CD8-positive, alpha-beta memory T cell (primary cell): ENCODE measurements at regions not wholly inside any gene's neighbourhood (a gene's known extent, or its start where the extent isn't known, plus 50 kb on each side); places are given as distances from the start of the nearest gene placed in this dataset.

Experiments used
- CTCF ChIA-PET: fragments of 350-600 bp; sonication (Branson Sonifier 250); formaldehyde crosslinking; loops from one replicate; lab custom pipeline; 2021; ENCODE audit warnings: antibody characterized with exemption; lab: Charles Lee
- POLR2A ChIA-PET: fragments of 350-600 bp; sonication (Branson Sonifier 250); formaldehyde crosslinking; loops from one replicate; lab custom pipeline; 2021; ENCODE audit warnings: antibody characterized with exemption; lab: Charles Lee
- DNase-seq, 5 donors: peaks; one replicate each; pipeline versions ENCODE4 v3.0.0 to v3.0.0-alpha.2; 2020 to 2022; ENCODE audit warnings: mixed read lengths in 1 of 5
- H3K27ac ChIP-seq: one replicate; pipeline ENCODE4 v1.7.0; 2013; ENCODE audit warnings: low read depth, mild to moderate bottlenecking, low read length, moderate library complexity
- H3K27me3 ChIP-seq: 2 replicates; pipeline ENCODE4 v1.7.0; 2013; ENCODE audit warnings: low read length, mild to moderate bottlenecking; ENCODE audit not compliant: insufficient read depth, poor library complexity, severe bottlenecking
- H3K36me3 ChIP-seq: 2 replicates; pipeline ENCODE4 v1.7.0; 2013; ENCODE audit warnings: mild to moderate bottlenecking, low read length, moderate library complexity; ENCODE audit not compliant: insufficient read depth
- H3K4me1 ChIP-seq: 2 replicates; pipeline ENCODE4 v1.7.0; 2013; ENCODE audit warnings: mild to moderate bottlenecking, low read length, moderate library complexity; ENCODE audit not compliant: insufficient read depth
- H3K4me3 ChIP-seq: 2 replicates; pipeline ENCODE4 v1.7.0; 2013; ENCODE audit warnings: mild to moderate bottlenecking, low read length
- H3K9me3 ChIP-seq: 2 replicates; pipeline ENCODE4 v1.7.0; 2013; ENCODE audit warnings: mild to moderate bottlenecking, low read length
- H3K27ac Mint-ChIP-seq, 8 donors: one replicate each; pipeline ENCODE4 v1.8.0; 2020 to 2021; ENCODE audit warnings: mixed read lengths in 8 of 8, mild to moderate bottlenecking in 6 of 8, inconsistent platforms in 3 of 8, moderate library complexity in 3 of 8
- H3K27me3 Mint-ChIP-seq, 2 donors: one replicate each; pipeline ENCODE4 v1.8.0; 2020 to 2021; ENCODE audit warnings: mixed read lengths in 2 of 2, mild to moderate bottlenecking in 1 of 2, moderate library complexity in 1 of 2
- H3K36me3 Mint-ChIP-seq, 3 donors: one replicate each; pipeline ENCODE4 v1.8.0; 2020 to 2021; ENCODE audit warnings: mixed read lengths in 3 of 3, inconsistent platforms in 1 of 3, mild to moderate bottlenecking in 1 of 3
- H3K4me1 Mint-ChIP-seq, 3 donors: one replicate each; pipeline ENCODE4 v1.8.0; 2020 to 2021; ENCODE audit warnings: mixed read lengths in 3 of 3, inconsistent platforms in 1 of 3, mild to moderate bottlenecking in 1 of 3
- H3K4me3 Mint-ChIP-seq, 7 donors: one replicate each; pipeline ENCODE4 v1.8.0; 2020 to 2021; ENCODE audit warnings: mixed read lengths in 7 of 7, mild to moderate bottlenecking in 6 of 7, moderate library complexity in 4 of 7, inconsistent platforms in 2 of 7
- H3K9me3 Mint-ChIP-seq, 5 donors: one replicate each; pipeline ENCODE4 v1.8.0; 2020 to 2022; ENCODE audit warnings: mixed read lengths in 5 of 5, mild to moderate bottlenecking in 3 of 5, moderate library complexity in 2 of 5, inconsistent platforms in 1 of 5

DNA sequence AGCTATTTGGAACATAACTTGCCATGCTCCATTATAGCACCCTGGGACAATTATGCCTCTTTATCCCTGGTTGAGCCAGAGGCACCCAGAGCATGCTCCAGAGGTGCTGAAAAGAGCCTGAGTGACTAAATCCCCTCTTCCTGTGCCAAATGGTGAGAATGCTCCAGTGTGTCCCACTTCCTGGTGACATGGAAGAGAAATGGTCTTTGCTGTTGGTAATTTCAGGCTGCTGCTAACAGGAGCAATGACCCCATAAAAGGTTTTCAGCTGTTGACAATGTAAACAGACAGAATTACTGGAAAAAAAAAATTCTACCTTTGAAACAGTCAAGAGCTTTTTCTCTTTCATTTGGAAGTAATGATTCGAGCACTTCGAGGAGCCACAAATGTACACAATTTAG is 341.8 kb downstream of the FGF9 start:
- no peaks in the 10 kb centered on the region for H3K27me3 ChIP-seq
- H3K9me3 Mint-ChIP-seq: peaks cover 0 to 4% (median 0%) of the 10 kb centered on the region in 5 donors
- H3K4me1 ChIP-seq: no peaks in the 10 kb centered on the region
- peaks cover 7 to 8% (median 7%) of the 10 kb centered on the region in 3 donors for H3K4me1 Mint-ChIP-seq
- H3K27ac ChIP-seq: no peak overlapping the region
- no peak overlapping the region for H3K4me3 Mint-ChIP-seq
- no peaks in the 10 kb centered on the region for H3K9me3 ChIP-seq
- CTCF ChIA-PET: no interaction called here
- no peaks in the 10 kb centered on the region for H3K36me3 ChIP-seq
- no peak for DNase-seq
- no peak overlapping the region for H3K27ac Mint-ChIP-seq
- peaks cover 0 to 3% (median 0%) of the 10 kb centered on the region in 3 donors for H3K36me3 Mint-ChIP-seq
- peaks cover 0 to 2% of the 10 kb centered on the region in 2 donors for H3K27me3 Mint-ChIP-seq
- H3K4me3 ChIP-seq: no peak overlapping the region
- POLR2A ChIA-PET: no interaction called here

DNA sequence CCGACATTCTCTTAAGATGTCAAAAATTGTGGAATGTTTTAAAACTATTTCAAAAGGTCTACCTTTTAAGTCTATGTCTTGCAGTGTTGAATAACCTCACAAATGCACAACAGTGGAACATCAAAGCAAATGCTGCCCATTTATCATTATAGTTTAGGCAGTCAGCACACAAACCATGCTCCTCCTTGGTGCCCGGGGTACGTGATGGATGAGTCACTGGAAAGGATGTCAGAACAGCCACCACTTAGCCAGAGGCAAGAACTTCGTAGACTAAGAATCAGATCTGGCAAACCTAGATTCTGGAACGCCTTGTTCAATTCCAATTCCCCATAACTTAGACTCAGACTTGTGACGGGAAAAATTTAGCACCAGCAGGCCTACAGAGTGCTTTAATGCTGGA is 343.6 kb downstream of the FGF9 start:
- POLR2A ChIA-PET: no interaction called here
- H3K9me3 ChIP-seq: no peaks in the 10 kb centered on the region

DNA sequence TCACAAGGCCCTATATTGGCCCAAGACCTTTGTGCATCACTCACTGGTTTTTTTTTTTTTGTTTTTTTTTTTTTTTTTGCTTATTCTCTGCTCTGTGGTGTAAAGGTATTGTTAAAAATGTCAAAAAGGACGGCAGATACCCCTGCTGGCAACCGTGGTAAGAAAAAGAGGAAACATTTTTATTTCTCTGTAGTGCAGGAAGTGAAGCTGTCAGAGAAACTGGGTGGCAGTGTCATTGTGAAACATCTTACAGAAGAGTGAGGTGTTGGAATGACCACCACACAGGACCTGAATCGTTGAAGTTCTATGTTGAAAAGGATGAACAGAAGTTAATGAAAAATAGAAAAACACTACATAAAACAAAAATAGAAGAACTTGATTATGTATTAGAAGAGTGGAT is 346.4 kb downstream of the FGF9 start:
- Mint-ChIP-seq H3K4me1 (peaks cover 9 to 12% (median 10%) of the 10 kb centered on the region in 3 donors), H3K4me3 (no peak overlapping the region), H3K36me3 (peaks cover 0 to 3% (median 0%) of the 10 kb centered on the region in 3 donors), H3K27ac (peak overlapping the region in 4 of 8 donors; percentile 9 to 47 (median 26)), H3K27me3 (peaks cover 0 to 2% of the 10 kb centered on the region in 2 donors), H3K9me3 (no peaks in the 10 kb centered on the region)
- H3K9me3 ChIP-seq: no peaks in the 10 kb centered on the region
- POLR2A ChIA-PET: no interaction called here
- no peak overlapping the region for H3K4me3 ChIP-seq
- no peak overlapping the region for H3K27ac ChIP-seq
- no peaks in the 10 kb centered on the region for H3K27me3 ChIP-seq
- CTCF ChIA-PET: no interaction called here
- H3K36me3 ChIP-seq: no peaks in the 10 kb centered on the region
- DNase-seq: no peak
- H3K4me1 ChIP-seq: no peaks in the 10 kb centered on the region

More for the DNA sequence above, 343.6 kb downstream of the FGF9 start:
- DNase-seq: no peak
- no peak overlapping the region for H3K4me3 ChIP-seq
- H3K4me1 ChIP-seq: no peaks in the 10 kb centered on the region
- peaks cover 0 to 2% of the 10 kb centered on the region in 2 donors for H3K27me3 Mint-ChIP-seq
- no peaks in the 10 kb centered on the region for H3K9me3 Mint-ChIP-seq
- no peak overlapping the region for H3K27ac ChIP-seq
- H3K36me3 ChIP-seq: no peaks in the 10 kb centered on the region
- no peaks in the 10 kb centered on the region for H3K27me3 ChIP-seq
- no peak overlapping the region for H3K27ac Mint-ChIP-seq
- peaks cover 0 to 3% (median 0%) of the 10 kb centered on the region in 3 donors for H3K36me3 Mint-ChIP-seq
- H3K4me1 Mint-ChIP-seq: peaks cover 9 to 12% (median 10%) of the 10 kb centered on the region in 3 donors
- no peak overlapping the region for H3K4me3 Mint-ChIP-seq
- CTCF ChIA-PET: no interaction called here

DNA sequence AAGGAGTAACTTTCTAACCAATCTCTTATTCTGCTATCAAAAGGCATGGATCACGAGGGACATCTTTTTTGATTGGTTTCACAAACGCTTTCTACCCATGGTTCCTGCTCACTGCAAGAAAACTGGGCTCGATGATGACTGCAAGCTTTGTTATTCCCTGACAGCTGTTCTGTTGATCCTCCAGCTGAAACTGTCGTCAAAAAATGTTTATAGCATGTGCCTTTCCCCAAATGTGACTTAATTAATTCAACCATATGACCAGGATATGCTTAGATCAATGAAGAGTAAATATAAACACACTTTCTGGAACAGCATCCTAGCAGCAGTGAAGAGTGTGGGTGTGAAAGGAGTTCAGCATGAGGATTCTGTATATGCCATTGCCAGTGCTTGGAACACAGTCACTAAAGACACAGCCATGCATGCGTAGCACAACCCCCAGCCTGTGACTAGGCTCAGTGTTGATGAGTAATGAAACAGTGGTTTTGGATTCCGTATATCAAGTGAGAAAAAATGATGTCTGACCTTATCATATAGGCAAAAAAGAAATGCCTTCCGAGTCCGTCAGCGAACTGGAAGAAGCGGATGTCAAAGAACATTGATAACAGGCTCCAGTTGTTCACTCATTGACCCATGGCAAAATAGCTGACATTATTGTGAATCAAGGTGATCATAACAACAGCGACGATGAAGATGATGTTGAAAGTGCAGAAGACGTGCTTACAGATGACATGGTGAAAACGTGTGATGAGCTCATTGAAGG is 347.4 kb downstream of the FGF9 start:
- peaks cover 0 to 3% (median 0%) of the 10 kb centered on the region in 3 donors for H3K36me3 Mint-ChIP-seq
- Histone ChIP-seq H3K36me3 (no peaks in the 10 kb centered on the region), H3K9me3 (no peaks in the 10 kb centered on the region), H3K27ac (no peak overlapping the region), H3K4me3 (no peak overlapping the region), H3K4me1 (no peaks in the 10 kb centered on the region), H3K27me3 (no peaks in the 10 kb centered on the region)
- H3K27ac Mint-ChIP-seq: peak overlapping the region in 2 of 8 donors; percentile 6 to 8
- H3K27me3 Mint-ChIP-seq: no peaks in the 10 kb centered on the region
- peaks cover 9 to 12% (median 10%) of the 10 kb centered on the region in 3 donors for H3K4me1 Mint-ChIP-seq
- DNase-seq: no peak
- H3K4me3 Mint-ChIP-seq: no peak overlapping the region
- ChIA-PET CTCF (interaction anchor here (0.5 kb wide), 1 partner anchor 21 kb away, joined by 4 read pairs; no protein-coding TSS in a partner anchor), POLR2A (no interaction called here)
- no peaks in the 10 kb centered on the region for H3K9me3 Mint-ChIP-seq

DNA sequence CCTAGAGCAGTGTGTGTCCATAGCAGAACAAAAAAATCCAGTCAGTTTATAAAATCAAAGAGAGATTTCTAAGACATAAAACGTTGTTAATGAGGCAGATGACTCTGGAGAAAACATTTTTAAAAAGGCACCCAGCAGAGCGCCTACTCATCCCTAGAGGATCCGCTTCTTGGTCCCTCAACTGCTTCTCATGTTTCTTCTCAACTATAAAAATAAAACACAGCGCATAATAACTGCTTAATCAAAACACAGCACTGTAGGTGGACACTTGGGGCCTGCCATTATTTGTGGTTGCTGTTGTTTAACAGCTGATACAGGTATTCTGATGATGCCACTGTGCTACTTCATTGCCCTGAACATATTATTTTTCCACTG is 347.9 kb downstream of the FGF9 start:
- Histone ChIP-seq H3K36me3 (no peaks in the 10 kb centered on the region), H3K27me3 (no peaks in the 10 kb centered on the region), H3K27ac (no peak overlapping the region), H3K4me1 (no peaks in the 10 kb centered on the region), H3K4me3 (no peak overlapping the region), H3K9me3 (no peaks in the 10 kb centered on the region)
- CTCF ChIA-PET: interaction anchor here (0.5 kb wide), 1 partner anchor 21 kb away, joined by 4 read pairs; no protein-coding TSS in a partner anchor
- H3K36me3 Mint-ChIP-seq: peaks cover 0 to 3% (median 0%) of the 10 kb centered on the region in 3 donors
- no peak for DNase-seq
- H3K4me3 Mint-ChIP-seq: no peak overlapping the region
- no peak overlapping the region for H3K27ac Mint-ChIP-seq
- POLR2A ChIA-PET: no interaction called here
- H3K9me3 Mint-ChIP-seq: no peaks in the 10 kb centered on the region
- H3K27me3 Mint-ChIP-seq: no peaks in the 10 kb centered on the region
- peaks cover 9 to 12% (median 10%) of the 10 kb centered on the region in 3 donors for H3K4me1 Mint-ChIP-seq

DNA sequence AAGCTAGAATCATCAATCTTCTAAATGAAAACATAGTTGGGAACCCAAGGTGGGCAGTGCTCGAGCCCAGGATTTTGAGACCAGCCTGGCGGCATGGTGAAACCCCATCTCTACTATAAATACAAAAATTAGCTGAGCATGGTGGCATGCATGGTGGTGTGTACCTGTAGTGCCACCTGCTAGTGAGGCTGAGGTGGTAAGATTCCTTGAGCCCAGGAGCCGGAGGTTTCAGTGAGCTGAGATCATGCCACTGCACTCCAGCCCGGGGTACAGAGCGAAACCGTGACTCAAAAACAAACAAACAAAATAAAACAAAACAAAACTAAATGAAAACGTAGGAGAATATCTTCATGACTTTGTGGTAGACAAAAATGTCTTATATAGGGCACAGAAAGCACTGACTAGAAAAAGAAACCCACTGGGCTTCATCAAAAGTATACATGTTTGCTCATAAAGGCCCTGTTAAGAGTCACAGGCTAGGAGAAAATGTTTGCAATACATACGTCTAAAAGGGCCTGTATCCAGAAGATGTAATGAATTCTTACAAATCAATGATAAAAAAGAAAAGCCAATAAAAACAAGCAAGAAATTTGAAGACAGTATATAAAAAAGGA is 353.6 kb downstream of the FGF9 start:
- H3K4me3 ChIP-seq: no peak overlapping the region
- Mint-ChIP-seq H3K27ac (no peak overlapping the region), H3K4me1 (peaks cover 0 to 8% (median 0%) of the 10 kb centered on the region in 3 donors), H3K9me3 (no peaks in the 10 kb centered on the region), H3K36me3 (no peaks in the 10 kb centered on the region), H3K27me3 (peaks cover 0 to under 1% of the 10 kb centered on the region in 2 donors), H3K4me3 (no peak overlapping the region)
- no peaks in the 10 kb centered on the region for H3K4me1 ChIP-seq
- H3K27me3 ChIP-seq: no peaks in the 10 kb centered on the region
- no peak for DNase-seq
- CTCF ChIA-PET: no interaction called here
- no peaks in the 10 kb centered on the region for H3K9me3 ChIP-seq
- POLR2A ChIA-PET: no interaction called here
- H3K36me3 ChIP-seq: no peaks in the 10 kb centered on the region
- H3K27ac ChIP-seq: no peak overlapping the region

DNA sequence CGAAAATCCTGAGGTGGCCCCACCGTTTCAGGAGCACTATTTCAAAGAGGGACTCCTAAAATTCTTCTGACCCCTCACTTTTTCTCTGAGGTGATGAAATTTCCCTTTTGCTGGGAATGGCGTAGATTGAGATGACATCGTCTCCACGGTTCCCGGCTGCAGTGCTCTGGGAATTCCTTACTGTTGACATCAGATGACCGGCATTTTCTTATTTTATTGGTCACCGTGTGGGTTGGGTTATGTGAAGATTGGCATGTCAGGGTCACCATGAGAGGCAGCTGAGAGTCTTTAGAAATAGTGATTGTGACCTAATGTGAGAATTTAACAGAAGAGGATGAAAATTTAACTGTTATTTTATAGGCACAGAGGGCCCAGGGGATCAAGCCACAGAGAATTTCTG is 356.7 kb downstream of the FGF9 start:
- Mint-ChIP-seq H3K27ac (peak overlapping the region in 1 of 8 donors; percentile 55), H3K4me3 (no peak overlapping the region), H3K4me1 (peaks cover 0 to 8% (median 0%) of the 10 kb centered on the region in 3 donors), H3K36me3 (no peaks in the 10 kb centered on the region), H3K9me3 (no peaks in the 10 kb centered on the region), H3K27me3 (peaks cover 0 to 10% of the 10 kb centered on the region in 2 donors)
- Histone ChIP-seq H3K27ac (no peak overlapping the region), H3K9me3 (no peaks in the 10 kb centered on the region), H3K36me3 (no peaks in the 10 kb centered on the region), H3K27me3 (no peaks in the 10 kb centered on the region), H3K4me1 (no peaks in the 10 kb centered on the region), H3K4me3 (no peak overlapping the region)
- ChIA-PET CTCF (no interaction called here), POLR2A (no interaction called here)
- no peak for DNase-seq

DNA sequence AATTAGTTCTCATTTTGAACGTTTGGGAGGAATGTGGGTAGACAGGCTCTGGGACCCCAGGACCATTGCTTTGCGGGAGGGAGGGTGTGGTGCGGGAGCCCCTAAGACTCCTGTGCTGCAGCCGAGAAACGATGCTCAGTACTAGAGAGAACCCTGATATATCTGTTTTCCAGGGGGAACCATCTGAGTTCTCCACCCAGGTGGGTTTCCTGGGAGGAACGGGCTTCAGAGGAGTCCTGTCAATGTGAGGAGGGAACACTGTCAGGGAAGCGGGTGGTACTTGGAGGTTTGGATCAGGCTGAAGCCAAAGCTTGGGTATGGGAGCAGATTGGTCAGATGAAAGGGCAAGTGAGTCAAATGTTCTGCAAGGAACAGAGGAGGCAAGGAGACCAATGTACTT is 358.0 kb downstream of the FGF9 start:
- H3K4me1 Mint-ChIP-seq: peaks cover 0 to 8% (median 0%) of the 10 kb centered on the region in 3 donors
- Histone ChIP-seq H3K4me3 (no peak overlapping the region), H3K27me3 (no peaks in the 10 kb centered on the region), H3K9me3 (no peaks in the 10 kb centered on the region), H3K36me3 (no peaks in the 10 kb centered on the region), H3K4me1 (no peaks in the 10 kb centered on the region), H3K27ac (no peak overlapping the region)
- DNase-seq: no peak
- H3K27ac Mint-ChIP-seq: no peak overlapping the region
- H3K9me3 Mint-ChIP-seq: no peaks in the 10 kb centered on the region
- POLR2A ChIA-PET: no interaction called here
- H3K36me3 Mint-ChIP-seq: no peaks in the 10 kb centered on the region
- H3K27me3 Mint-ChIP-seq: peaks cover 0 to 10% of the 10 kb centered on the region in 2 donors
- CTCF ChIA-PET: no interaction called here
- no peak overlapping the region for H3K4me3 Mint-ChIP-seq
